Activated CD4-positive, alpha-beta memory T cell treated with anti-CD3 and anti-CD28 coated beads, Interleukin-2, amount 10 ng/mL, durations not matched to agents 7 days and 5 days (primary cell): ENCODE measurements at regions not wholly inside any gene's neighbourhood (a gene's known extent, or its start where the extent isn't known, plus 50 kb on each side); places are given as distances from the start of the nearest gene placed in this dataset.
"Not testable (repeated sequence)": the region's sequence is repeated elsewhere in the genome, so short reads cannot be mapped to it uniquely, and the experiment has no call there.

Experiments used
- CTCF ChIA-PET: fragments of 350-600 bp; sonication (Branson Sonifier 250); formaldehyde crosslinking; loops from one replicate; lab custom pipeline; 2021; ENCODE audit warnings: antibody characterized with exemption, inconsistent platforms; lab: Charles Lee
- POLR2A ChIA-PET: fragments of 350-600 bp; sonication (Branson Sonifier 250); formaldehyde crosslinking; loops from one replicate; lab custom pipeline; 2021; ENCODE audit warnings: antibody characterized with exemption; lab: Charles Lee
- DNase-seq: peaks from one replicate; pipeline ENCODE4 v3.0.0-alpha.2; 2020
- H3K27ac Mint-ChIP-seq: one replicate; pipeline ENCODE4 v1.8.0; 2021; ENCODE audit warnings: mild to moderate bottlenecking, mixed read lengths
- H3K27me3 Mint-ChIP-seq: one replicate; pipeline ENCODE4 v1.8.0; 2021; ENCODE audit warnings: mixed read lengths
- H3K36me3 Mint-ChIP-seq: one replicate; pipeline ENCODE4 v1.8.0; 2021; ENCODE audit warnings: low read depth, mixed read lengths
- H3K4me1 Mint-ChIP-seq: one replicate; pipeline ENCODE4 v1.8.0; 2021; ENCODE audit warnings: mixed read lengths
- H3K4me3 Mint-ChIP-seq: one replicate; pipeline ENCODE4 v1.8.0; 2021; ENCODE audit warnings: mild to moderate bottlenecking, mixed read lengths
- H3K9me3 Mint-ChIP-seq: one replicate; pipeline ENCODE4 v1.8.0; 2021; ENCODE audit warnings: mixed read lengths

- DNase-seq = no peak
- Mint-ChIP-seq H3K36me3 (no peaks in the 10 kb centered on the region), H3K9me3 (no peaks in the 10 kb centered on the region), H3K4me3 (no peak overlapping the region), H3K27ac (no peak overlapping the region), H3K27me3 (no peaks in the 10 kb centered on the region), H3K4me1 (no peaks in the 10 kb centered on the region)
- ChIA-PET POLR2A (no interaction called here), CTCF (no interaction called here)
Measured at GRCh38 chr13:53101883-53102282, 73.3 kb downstream of the OLFM4 start.

- no peaks in the 10 kb centered on the region for H3K27me3 Mint-ChIP-seq
Measured at GRCh38 chr13:53104136-53104535, 75.5 kb downstream of the OLFM4 start.

GRCh38 chr13:53105477-53105876 lies 76.9 kb downstream of the OLFM4 start:
- Mint-ChIP-seq H3K9me3 (no peaks in the 10 kb centered on the region), H3K27ac (no peak overlapping the region), H3K36me3 (no peaks in the 10 kb centered on the region), H3K27me3 (no peaks in the 10 kb centered on the region), H3K4me3 (no peak overlapping the region), H3K4me1 (no peaks in the 10 kb centered on the region)
- DNase-seq = no peak
- ChIA-PET CTCF (no interaction called here), POLR2A (no interaction called here)

More at GRCh38 chr13:53104136-53104535, 75.5 kb downstream of the OLFM4 start:
- no peak overlapping the region for H3K4me3 Mint-ChIP-seq
- H3K9me3 Mint-ChIP-seq = no peaks in the 10 kb centered on the region
- no peaks in the 10 kb centered on the region for H3K4me1 Mint-ChIP-seq
- no peak overlapping the region for H3K27ac Mint-ChIP-seq
- ChIA-PET CTCF (no interaction called here), POLR2A (no interaction called here)
- no peaks in the 10 kb centered on the region for H3K36me3 Mint-ChIP-seq
- DNase-seq = no peak

- DNase-seq = no peak
- H3K27ac Mint-ChIP-seq = no peak overlapping the region
- no peaks in the 10 kb centered on the region for H3K36me3 Mint-ChIP-seq
- no peaks in the 10 kb centered on the region for H3K9me3 Mint-ChIP-seq
- H3K27me3 Mint-ChIP-seq = no peaks in the 10 kb centered on the region
- H3K4me3 Mint-ChIP-seq = no peak overlapping the region
- no peaks in the 10 kb centered on the region for H3K4me1 Mint-ChIP-seq
- CTCF ChIA-PET = no interaction called here
- POLR2A ChIA-PET = no interaction called here
Measured at GRCh38 chr13:53105890-53106289, 77.3 kb downstream of the OLFM4 start.

GRCh38 chr13:53110181-53110580 lies 81.6 kb downstream of the OLFM4 start:
- no peak overlapping the region for H3K27ac Mint-ChIP-seq
- H3K4me3 Mint-ChIP-seq = no peak overlapping the region
- no peaks in the 10 kb centered on the region for H3K9me3 Mint-ChIP-seq
- ChIA-PET CTCF (no interaction called here), POLR2A (no interaction called here)
- no peak for DNase-seq
- no peaks in the 10 kb centered on the region for H3K4me1 Mint-ChIP-seq
- no peaks in the 10 kb centered on the region for H3K27me3 Mint-ChIP-seq
- no peaks in the 10 kb centered on the region for H3K36me3 Mint-ChIP-seq

GRCh38 chr13:53110614-53111013 lies 82.0 kb downstream of the OLFM4 start:
- CTCF ChIA-PET = no interaction called here
- POLR2A ChIA-PET = no interaction called here
- Mint-ChIP-seq H3K27me3 (no peaks in the 10 kb centered on the region), H3K36me3 (no peaks in the 10 kb centered on the region), H3K4me3 (no peak overlapping the region), H3K4me1 (no peaks in the 10 kb centered on the region), H3K9me3 (no peaks in the 10 kb centered on the region), H3K27ac (no peak overlapping the region)
- no peak for DNase-seq

GRCh38 chr13:53112522-53112921 lies 83.9 kb downstream of the OLFM4 start:
- no peak for DNase-seq
- Mint-ChIP-seq H3K27me3 (no peaks in the 10 kb centered on the region), H3K4me3 (no peak overlapping the region), H3K9me3 (no peaks in the 10 kb centered on the region), H3K4me1 (no peaks in the 10 kb centered on the region), H3K36me3 (no peaks in the 10 kb centered on the region), H3K27ac (no peak overlapping the region)
- POLR2A ChIA-PET = no interaction called here
- CTCF ChIA-PET = no interaction called here

- POLR2A ChIA-PET, CTCF ChIA-PET: not testable (repeated sequence)
Measured at GRCh38 chr13:53117048-53117447, 88.4 kb downstream of the OLFM4 start.

GRCh38 chr13:53121131-53121773 lies 92.6 kb downstream of the OLFM4 start:
- POLR2A ChIA-PET = no interaction called here

More at GRCh38 chr13:53117048-53117447, 88.4 kb downstream of the OLFM4 start:
- H3K36me3 Mint-ChIP-seq, H3K9me3 Mint-ChIP-seq, H3K27me3 Mint-ChIP-seq, DNase-seq, H3K27ac Mint-ChIP-seq, H3K4me3 Mint-ChIP-seq, H3K4me1 Mint-ChIP-seq: not testable (repeated sequence)

GRCh38 chr13:53121919-53122318 lies 93.3 kb downstream of the OLFM4 start:
- Mint-ChIP-seq H3K27me3 (no peaks in the 10 kb centered on the region), H3K4me3 (no peak overlapping the region), H3K9me3 (no peaks in the 10 kb centered on the region), H3K36me3 (no peaks in the 10 kb centered on the region), H3K27ac (no peak overlapping the region), H3K4me1 (no peaks in the 10 kb centered on the region)
- DNase-seq = no peak
- CTCF ChIA-PET = no interaction called here
- POLR2A ChIA-PET = no interaction called here

More at GRCh38 chr13:53121131-53121773, 92.6 kb downstream of the OLFM4 start:
- CTCF ChIA-PET = no interaction called here
- no peak overlapping the region for H3K27ac Mint-ChIP-seq
- H3K9me3 Mint-ChIP-seq = no peaks in the 10 kb centered on the region
- H3K4me1 Mint-ChIP-seq = no peaks in the 10 kb centered on the region
- no peaks in the 10 kb centered on the region for H3K27me3 Mint-ChIP-seq
- H3K36me3 Mint-ChIP-seq = no peaks in the 10 kb centered on the region
- H3K4me3 Mint-ChIP-seq = no peak overlapping the region
- no peak for DNase-seq

- H3K27me3 Mint-ChIP-seq = no peaks in the 10 kb centered on the region
- ChIA-PET POLR2A (no interaction called here), CTCF (no interaction called here)
- no peaks in the 10 kb centered on the region for H3K4me1 Mint-ChIP-seq
- no peak for DNase-seq
- no peaks in the 10 kb centered on the region for H3K36me3 Mint-ChIP-seq
- no peak overlapping the region for H3K27ac Mint-ChIP-seq
- H3K9me3 Mint-ChIP-seq = no peaks in the 10 kb centered on the region
- H3K4me3 Mint-ChIP-seq = no peak overlapping the region
Measured at GRCh38 chr13:53123536-53123935, 94.9 kb downstream of the OLFM4 start.

GRCh38 chr13:53124623-53125022 lies 96.0 kb downstream of the OLFM4 start:
- no peaks in the 10 kb centered on the region for H3K36me3 Mint-ChIP-seq
- H3K4me3 Mint-ChIP-seq = no peak overlapping the region
- ChIA-PET CTCF (no interaction called here), POLR2A (no interaction called here)
- H3K4me1 Mint-ChIP-seq = no peaks in the 10 kb centered on the region
- H3K27me3 Mint-ChIP-seq = no peaks in the 10 kb centered on the region
- H3K9me3 Mint-ChIP-seq = no peaks in the 10 kb centered on the region
- no peak overlapping the region for H3K27ac Mint-ChIP-seq
- DNase-seq = no peak

GRCh38 chr13:53126841-53127245 lies 98.2 kb downstream of the OLFM4 start:
- ChIA-PET CTCF (no interaction called here), POLR2A (no interaction called here)
- H3K36me3 Mint-ChIP-seq = no peaks in the 10 kb centered on the region
- DNase-seq = no peak
- H3K27ac Mint-ChIP-seq = no peak overlapping the region
- no peaks in the 10 kb centered on the region for H3K4me1 Mint-ChIP-seq
- no peak overlapping the region for H3K4me3 Mint-ChIP-seq
- H3K9me3 Mint-ChIP-seq = no peaks in the 10 kb centered on the region
- H3K27me3 Mint-ChIP-seq = no peaks in the 10 kb centered on the region

GRCh38 chr13:53127373-53127772 lies 98.8 kb downstream of the OLFM4 start:
- Mint-ChIP-seq H3K36me3 (no peaks in the 10 kb centered on the region), H3K4me1 (no peaks in the 10 kb centered on the region), H3K9me3 (no peaks in the 10 kb centered on the region), H3K4me3 (no peak overlapping the region), H3K27ac (no peak overlapping the region), H3K27me3 (no peaks in the 10 kb centered on the region)
- POLR2A ChIA-PET = no interaction called here
- CTCF ChIA-PET = no interaction called here
- DNase-seq = no peak
